ENCODE measurements at regions not wholly inside any gene's neighbourhood (a gene's known extent, or its start where the extent isn't known, plus 50 kb on each side); places are given as distances from the start of the nearest gene placed in this dataset.

DNA sequence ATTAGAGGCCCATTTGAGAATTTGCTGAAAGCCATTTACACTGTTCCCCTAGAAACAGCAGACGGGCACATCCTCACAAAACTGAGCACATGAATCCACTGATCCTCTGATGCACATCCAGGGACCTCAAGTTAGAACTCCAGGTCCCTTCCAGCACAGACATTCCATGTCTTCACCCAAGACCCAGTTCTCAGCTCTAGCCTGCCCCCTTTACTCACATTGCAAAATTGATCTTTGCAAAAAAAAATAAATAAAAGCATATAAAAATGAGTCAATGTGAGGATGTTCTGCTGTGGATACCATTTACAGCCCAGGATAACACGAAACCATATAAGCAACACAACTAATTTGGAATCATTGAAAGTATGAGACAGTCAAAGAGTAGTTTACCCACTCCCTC lies 458.2 kb upstream of the JARID2 start:
- Histone ChIP-seq H3K9me3 (ENCODE audit: low read length) (no peaks in the 10 kb centered on the region), H4K20me1 (ENCODE audit: insufficient read depth, low read length) (no peaks in the 10 kb centered on the region), H3K27ac (ENCODE audit: extremely low read length, insufficient read depth, low read length) (no peak overlapping the region), H2AFZ (ENCODE audit: low read length) (no peak overlapping the region), H3K36me3 (replicated peaks in 1 of 2; ENCODE audit: control insufficient read depth in 1 of 2, insufficient read depth in 2 of 2, low read length in 2 of 2) (no peaks in the 10 kb centered on the region), H3K4me2 (ENCODE audit: low read depth, low read length) (no peak overlapping the region), H3K27me3 (ENCODE audit: control insufficient read depth in 1 of 2, insufficient read depth in 2 of 2, low read length in 2 of 2) (no peaks in the 10 kb centered on the region), H3K4me3 (replicated peaks in 1 of 3; ENCODE audit: insufficient read depth in 1 of 3, low read depth in 2 of 3, low read length in 3 of 3) (no peak overlapping the region), H3K9ac (ENCODE audit: insufficient read depth, low read depth, low read length) (no peak overlapping the region), H3K79me2 (ENCODE audit: insufficient read depth, low read length) (no peaks in the 10 kb centered on the region), H3K4me1 (ENCODE audit: insufficient read depth, low read length) (no peaks in the 10 kb centered on the region)
- no TSS peak for BruUV-seq (replicated peaks)
- DNase-seq (ENCODE audit: low spot score) (no peak), ATAC-seq (no peak), FAIRE-seq (no peak)
- WGBS (ENCODE audit: low lambda C conversion rate) = 7% methylated on average over 2 of the region's 2 CpGs
- TF ChIP-seq ZNF121 (CRISPR knock-in tag; IDR thresholded peaks at IDR 0.05) (no peak), FOXA1 (IDR thresholded peaks at IDR 0.05) (no peak), FOXA1 (CRISPR knock-in tag; IDR thresholded peaks at IDR 0.05) (no peak), ESRRA (CRISPR knock-in tag; IDR thresholded peaks at IDR 0.05; ENCODE audit: low read depth) (no peak), CC2D1A (CRISPR knock-in tag; IDR thresholded peaks at IDR 0.05) (no peak), TEAD2 (CRISPR knock-in tag; IDR thresholded peaks at IDR 0.05) (no peak), BORCS8-MEF2B (CRISPR knock-in tag; IDR thresholded peaks at IDR 0.05) (no peak), ZNF703 (CRISPR knock-in tag; IDR thresholded peaks at IDR 0.05; ENCODE audit: borderline replicate concordance) (no peak), ZNF790 (CRISPR knock-in tag; IDR thresholded peaks at IDR 0.05; ENCODE audit: borderline replicate concordance) (no peak), JUND (CRISPR knock-in tag; IDR thresholded peaks at IDR 0.05) (no peak)
- TF ChIP-seq, protein P1, sequence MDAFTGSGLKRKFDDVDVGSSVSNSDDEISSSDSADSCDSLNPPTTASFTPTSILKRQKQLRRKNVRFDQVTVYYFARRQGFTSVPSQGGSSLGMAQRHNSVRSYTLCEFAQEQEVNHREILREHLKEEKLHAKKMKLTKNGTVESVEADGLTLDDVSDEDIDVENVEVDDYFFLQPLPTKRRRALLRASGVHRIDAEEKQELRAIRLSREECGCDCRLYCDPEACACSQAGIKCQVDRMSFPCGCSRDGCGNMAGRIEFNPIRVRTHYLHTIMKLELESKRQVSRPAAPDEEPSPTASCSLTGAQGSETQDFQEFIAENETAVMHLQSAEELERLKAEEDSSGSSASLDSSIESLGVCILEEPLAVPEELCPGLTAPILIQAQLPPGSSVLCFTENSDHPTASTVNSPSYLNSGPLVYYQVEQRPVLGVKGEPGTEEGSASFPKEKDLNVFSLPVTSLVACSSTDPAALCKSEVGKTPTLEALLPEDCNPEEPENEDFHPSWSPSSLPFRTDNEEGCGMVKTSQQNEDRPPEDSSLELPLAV (CRISPR knock-in tag; conservative IDR thresholded peaks at IDR 0.05; ENCODE audit: low read depth) = no peak
- ChIA-PET POLR2A (no interaction called here), CTCF (ENCODE audit: low intra/inter-chr PET ratio, low total read pairs) (no interaction called here)
- in situ Hi-C loops (cut with HindIII; ENCODE audit: extremely low pct_ligation_motif_present, low pct_unique_long_range_greater_than_20kb) (no loop called here), intact Hi-C loops (cut with micrococcal nuclease; ENCODE audit: unreplicated experiment) (no loop called here)

All from HepG2 (cell line).